Activated CD8-positive, alpha-beta memory T cell treated with anti-CD3 and anti-CD28 coated beads, Interleukin-2, amount 10 ng/mL, durations not matched to agents 7 days and 5 days (primary cell): ENCODE measurements at regions not wholly inside any gene's neighbourhood (a gene's known extent, or its start where the extent isn't known, plus 50 kb on each side); places are given as distances from the start of the nearest gene placed in this dataset.

Source experiments
- ATAC-seq: fragments of 150-1000 bp; cut with Tn5 transposase; one replicate; pipeline ENCODE4 v1.10.0; 2021; ENCODE audit warnings: moderate library complexity
- CTCF ChIA-PET: fragments of 350-600 bp; sonication (Branson Sonifier 250); formaldehyde crosslinking; loops from one replicate; lab custom pipeline; 2021; ENCODE audit warnings: antibody characterized with exemption; lab: Charles Lee
- DNase-seq: peaks from one replicate; pipeline ENCODE4 v3.0.0-alpha.2; 2020
- H3K27ac Mint-ChIP-seq: one replicate; pipeline ENCODE4 v1.8.0; 2021; ENCODE audit warnings: mild to moderate bottlenecking, mixed read lengths
- H3K27me3 Mint-ChIP-seq: one replicate; pipeline ENCODE4 v1.8.0; 2021; ENCODE audit warnings: mixed read lengths
- H3K36me3 Mint-ChIP-seq: one replicate; pipeline ENCODE4 v1.8.0; 2021; ENCODE audit warnings: mild to moderate bottlenecking, mixed read lengths
- H3K4me1 Mint-ChIP-seq: one replicate; pipeline ENCODE4 v1.8.0; 2021; ENCODE audit warnings: mixed read lengths
- H3K4me3 Mint-ChIP-seq: one replicate; pipeline ENCODE4 v1.8.0; 2021; ENCODE audit warnings: mild to moderate bottlenecking, moderate library complexity, mixed read lengths
- H3K9me3 Mint-ChIP-seq: one replicate; pipeline ENCODE4 v1.8.0; 2022; ENCODE audit warnings: low read depth, mixed read lengths

DNA sequence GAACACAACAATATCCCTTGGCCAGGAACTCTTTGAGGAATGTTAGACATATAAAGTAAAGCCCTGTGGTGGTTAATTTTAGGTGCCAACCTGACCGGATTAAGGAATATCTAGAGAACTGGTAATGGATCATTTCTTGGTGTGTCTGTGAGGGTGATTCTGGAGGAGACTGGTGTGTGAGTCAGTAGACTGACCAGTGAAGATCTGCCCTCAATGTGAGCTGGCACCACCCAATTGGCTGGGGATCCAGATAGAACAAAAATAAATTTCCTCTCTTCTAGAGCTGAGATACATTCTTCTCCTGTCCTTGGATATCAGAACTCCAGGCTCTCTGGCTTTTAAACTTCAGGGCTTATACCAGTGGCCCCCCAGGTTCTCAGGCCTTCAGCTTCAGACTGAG is 56.2 kb upstream of the TNPO1 start:
- Mint-ChIP-seq H3K27me3 (peaks cover 24% of the 10 kb centered on the region), H3K9me3 (no peaks in the 10 kb centered on the region), H3K27ac (no peak overlapping the region), H3K4me1 (no peaks in the 10 kb centered on the region), H3K4me3 (no peak overlapping the region), H3K36me3 (no peaks in the 10 kb centered on the region)
- CTCF ChIA-PET, result no interaction called here
- DNase-seq (no peak), ATAC-seq (no peak)

DNA sequence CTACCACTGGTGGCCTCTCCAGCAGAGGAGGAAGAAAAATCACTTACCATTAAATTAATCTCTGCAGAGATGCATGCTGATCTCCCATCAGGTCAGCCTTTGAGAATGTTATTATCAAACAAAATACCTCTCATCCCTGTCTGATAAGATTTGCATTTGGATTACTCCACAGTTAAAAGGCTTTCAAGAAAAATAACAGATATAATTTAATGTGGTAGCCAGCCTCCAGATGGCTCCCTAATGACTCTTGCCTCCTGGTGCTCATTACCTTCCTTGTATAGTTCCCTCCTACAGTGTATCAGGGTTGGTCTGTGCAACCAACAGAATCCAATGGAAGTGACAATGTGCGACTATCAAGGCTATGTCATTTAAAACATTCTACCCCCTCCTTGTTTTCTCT is 63.6 kb upstream of the TNPO1 start:
- Mint-ChIP-seq H3K4me3 (no peak overlapping the region), H3K27me3 (peaks cover 4% of the 10 kb centered on the region), H3K27ac (no peak overlapping the region), H3K9me3 (no peaks in the 10 kb centered on the region), H3K36me3 (no peaks in the 10 kb centered on the region), H3K4me1 (no peaks in the 10 kb centered on the region)
- CTCF ChIA-PET, result no interaction called here
- DNase-seq (no peak), ATAC-seq (no peak)

DNA sequence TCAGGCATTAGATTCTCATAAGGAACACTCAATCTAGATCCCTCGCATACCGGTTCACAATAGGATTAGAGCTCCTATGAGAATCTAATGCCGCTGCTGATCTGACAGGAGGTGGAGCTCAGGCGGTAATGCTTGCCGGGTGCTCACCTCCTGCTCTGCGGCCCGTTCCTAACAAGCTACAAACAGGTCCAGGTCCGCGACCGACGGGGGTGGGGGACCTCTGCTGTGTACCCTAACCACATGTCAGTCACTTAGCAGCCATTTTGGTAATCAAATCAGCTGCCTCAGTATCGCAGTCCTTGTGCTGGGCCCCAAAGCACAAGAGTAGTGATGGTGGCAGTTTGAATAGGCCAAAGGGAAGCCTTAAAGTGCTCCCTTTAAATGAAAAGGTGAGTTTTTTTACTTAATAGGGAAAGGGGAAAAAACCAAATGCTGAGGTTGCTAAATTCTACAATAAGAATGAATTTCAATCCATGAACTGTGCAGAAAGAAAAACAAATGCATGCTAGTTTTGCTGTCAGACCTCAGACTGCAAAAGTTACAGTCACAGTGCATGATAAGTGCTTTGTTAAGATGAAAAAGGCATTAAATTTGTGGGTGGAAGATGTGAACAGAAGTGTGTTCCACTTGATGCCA is 67.0 kb upstream of the TNPO1 start:
- no peak for ATAC-seq
- Mint-ChIP-seq H3K27ac (no peak overlapping the region), H3K4me1 (no peaks in the 10 kb centered on the region), H3K9me3 (no peaks in the 10 kb centered on the region), H3K4me3 (no peak overlapping the region), H3K36me3 (no peaks in the 10 kb centered on the region), H3K27me3 (peaks cover 11% of the 10 kb centered on the region)
- CTCF ChIA-PET, result no interaction called here
- no peak for DNase-seq

DNA sequence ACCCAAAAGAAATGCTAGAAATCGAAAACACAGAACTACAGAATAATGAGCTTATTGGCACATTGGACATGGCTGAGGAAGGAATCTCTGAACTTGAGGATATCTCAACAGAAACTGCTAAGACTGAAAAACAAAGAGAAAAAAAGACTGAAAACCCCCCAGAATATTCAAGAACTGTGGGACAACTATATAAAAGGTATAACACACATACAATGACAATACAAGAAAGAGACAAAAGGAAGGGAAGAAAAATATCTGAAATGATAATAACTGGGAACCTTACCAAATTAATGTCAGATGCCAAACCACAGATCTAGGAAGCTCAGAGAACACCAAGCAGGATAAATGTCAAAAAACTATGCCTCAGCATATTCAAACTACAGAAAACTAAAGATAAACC is 68.6 kb upstream of the TNPO1 start:
- no peak overlapping the region for H3K4me3 Mint-ChIP-seq
- H3K36me3 Mint-ChIP-seq, result no peaks in the 10 kb centered on the region
- H3K9me3 Mint-ChIP-seq, result no peaks in the 10 kb centered on the region
- no peak for DNase-seq
- H3K27ac Mint-ChIP-seq, result no peak overlapping the region
- peaks cover 17% of the 10 kb centered on the region for H3K27me3 Mint-ChIP-seq
- H3K4me1 Mint-ChIP-seq, result no peaks in the 10 kb centered on the region
- no peak for ATAC-seq
- CTCF ChIA-PET, result no interaction called here

DNA sequence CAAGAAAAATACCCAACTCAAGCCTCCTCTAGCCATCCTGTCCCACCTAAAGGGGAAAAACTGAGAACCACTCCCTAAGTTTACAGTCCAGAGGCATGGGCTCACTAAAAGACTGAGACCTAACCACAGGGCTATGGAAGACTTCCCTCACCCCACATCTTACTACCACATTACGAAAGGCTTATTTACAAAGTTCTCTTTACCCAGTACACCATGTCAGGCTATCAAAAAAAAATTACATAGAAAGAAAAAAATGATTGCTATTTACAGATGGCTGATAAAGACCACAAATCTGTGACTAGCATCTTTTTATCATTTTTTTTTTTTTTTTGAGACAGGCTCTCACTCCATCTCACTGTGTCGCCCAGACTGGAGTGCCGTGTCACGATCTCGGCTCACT is 69.7 kb upstream of the TNPO1 start:
- no peak overlapping the region for H3K27ac Mint-ChIP-seq
- peaks cover 17% of the 10 kb centered on the region for H3K27me3 Mint-ChIP-seq
- CTCF ChIA-PET, result no interaction called here
- ATAC-seq (no peak), DNase-seq (no peak)
- no peaks in the 10 kb centered on the region for H3K4me1 Mint-ChIP-seq
- no peaks in the 10 kb centered on the region for H3K9me3 Mint-ChIP-seq
- no peak overlapping the region for H3K4me3 Mint-ChIP-seq
- H3K36me3 Mint-ChIP-seq, result no peaks in the 10 kb centered on the region

DNA sequence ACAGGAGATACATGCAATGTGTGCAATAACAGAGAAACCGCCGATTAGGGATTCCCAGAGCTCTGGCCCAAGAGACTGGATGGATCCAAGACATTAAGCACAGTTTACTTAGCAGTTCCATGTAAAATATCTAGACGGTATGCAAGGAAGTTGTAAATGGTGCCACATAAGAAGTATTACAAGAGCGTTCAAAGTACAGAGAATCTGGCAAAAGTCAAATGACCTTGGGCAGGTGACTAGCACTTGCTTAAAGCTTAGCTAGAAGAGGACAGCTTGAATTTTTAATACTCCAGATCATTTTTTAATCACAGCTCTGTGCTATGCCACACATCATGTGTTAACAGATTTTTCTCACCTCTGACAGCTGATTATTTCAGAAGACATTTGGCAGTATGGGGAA is 72.3 kb upstream of the TNPO1 start:
- DNase-seq (no peak), ATAC-seq (no peak)
- Mint-ChIP-seq H3K4me3 (no peak overlapping the region), H3K36me3 (no peaks in the 10 kb centered on the region), H3K9me3 (no peaks in the 10 kb centered on the region), H3K4me1 (no peaks in the 10 kb centered on the region), H3K27ac (no peak overlapping the region), H3K27me3 (peaks cover 17% of the 10 kb centered on the region)
- CTCF ChIA-PET, result no interaction called here

DNA sequence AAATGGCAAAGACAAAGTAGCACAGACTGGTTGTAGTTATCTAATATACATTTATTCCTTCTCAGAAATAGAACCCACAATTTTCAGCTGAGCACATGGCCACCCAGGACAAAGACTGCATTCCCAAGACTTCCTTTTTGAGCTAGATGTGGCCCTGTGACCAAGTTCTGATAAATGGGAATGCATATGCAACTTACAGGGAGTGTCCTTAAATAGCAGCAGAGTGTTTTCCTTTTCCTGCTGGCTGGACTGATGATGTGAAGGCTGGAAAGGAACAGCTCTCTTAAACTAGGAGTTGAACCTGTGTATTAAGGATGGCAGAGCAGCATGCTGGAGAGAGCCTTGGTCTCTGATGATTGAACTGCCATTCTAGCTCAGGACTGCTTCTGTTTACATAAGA is 74.7 kb upstream of the TNPO1 start:
- Mint-ChIP-seq H3K9me3 (no peaks in the 10 kb centered on the region), H3K36me3 (no peaks in the 10 kb centered on the region), H3K4me1 (no peaks in the 10 kb centered on the region), H3K4me3 (no peak overlapping the region), H3K27ac (no peak overlapping the region), H3K27me3 (peaks cover 25% of the 10 kb centered on the region)
- DNase-seq (no peak), ATAC-seq (no peak)
- CTCF ChIA-PET, result interaction anchor here (0.7 kb wide), 1 partner anchor 35 kb away, joined by 5 read pairs; no protein-coding TSS in a partner anchor

DNA sequence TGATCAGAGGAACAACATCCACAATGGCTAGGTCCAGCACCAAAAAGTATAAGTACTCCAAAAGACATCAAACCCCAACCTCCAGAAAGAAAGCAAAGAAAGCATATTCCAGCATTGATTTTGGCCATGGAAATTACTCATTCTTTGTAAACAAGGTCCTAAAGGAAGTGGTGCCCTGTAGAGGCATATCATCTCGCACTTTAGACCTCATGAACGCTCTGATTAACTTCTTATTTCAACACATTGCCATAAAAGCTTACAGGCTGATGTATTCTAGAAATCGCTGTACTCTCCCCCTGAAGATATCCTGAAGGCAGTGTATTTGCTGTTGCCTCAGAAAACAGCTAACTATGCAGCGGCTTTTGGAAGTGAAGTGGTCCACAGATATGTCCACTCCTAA is 82.7 kb upstream of the TNPO1 start:
- CTCF ChIA-PET, result no interaction called here

DNA sequence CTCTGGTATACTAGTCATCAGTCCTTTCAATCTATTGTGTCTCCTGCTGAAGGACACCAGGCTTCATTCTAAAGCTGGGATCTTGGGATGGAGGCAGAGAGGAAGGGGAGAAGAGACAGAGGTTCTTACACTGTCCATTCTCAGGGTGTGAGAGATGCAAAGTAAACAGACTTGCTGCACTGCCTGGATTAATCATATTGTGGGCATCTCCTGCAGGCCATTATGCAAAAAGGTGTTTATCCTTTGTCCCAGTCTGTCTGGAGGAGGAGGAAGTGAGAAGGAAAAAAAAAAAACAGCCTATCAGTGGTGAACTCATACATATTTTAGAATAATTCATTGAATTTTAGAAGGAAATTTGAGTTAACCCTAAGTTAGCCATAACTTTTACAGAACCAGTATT is 92.9 kb upstream of the TNPO1 start:
- Mint-ChIP-seq H3K27ac (no peak overlapping the region), H3K9me3 (no peaks in the 10 kb centered on the region), H3K4me1 (no peaks in the 10 kb centered on the region), H3K27me3 (peaks cover 6% of the 10 kb centered on the region), H3K36me3 (no peaks in the 10 kb centered on the region), H3K4me3 (no peak overlapping the region)
- ATAC-seq (no peak), DNase-seq (no peak)
- CTCF ChIA-PET, result no interaction called here

More for the DNA sequence above, 82.7 kb upstream of the TNPO1 start:
- Mint-ChIP-seq H3K36me3 (no peaks in the 10 kb centered on the region), H3K4me3 (no peak overlapping the region), H3K4me1 (no peaks in the 10 kb centered on the region), H3K27me3 (peaks cover 19% of the 10 kb centered on the region), H3K9me3 (no peaks in the 10 kb centered on the region), H3K27ac (no peak overlapping the region)
- no peak for DNase-seq
- ATAC-seq, result no peak

DNA sequence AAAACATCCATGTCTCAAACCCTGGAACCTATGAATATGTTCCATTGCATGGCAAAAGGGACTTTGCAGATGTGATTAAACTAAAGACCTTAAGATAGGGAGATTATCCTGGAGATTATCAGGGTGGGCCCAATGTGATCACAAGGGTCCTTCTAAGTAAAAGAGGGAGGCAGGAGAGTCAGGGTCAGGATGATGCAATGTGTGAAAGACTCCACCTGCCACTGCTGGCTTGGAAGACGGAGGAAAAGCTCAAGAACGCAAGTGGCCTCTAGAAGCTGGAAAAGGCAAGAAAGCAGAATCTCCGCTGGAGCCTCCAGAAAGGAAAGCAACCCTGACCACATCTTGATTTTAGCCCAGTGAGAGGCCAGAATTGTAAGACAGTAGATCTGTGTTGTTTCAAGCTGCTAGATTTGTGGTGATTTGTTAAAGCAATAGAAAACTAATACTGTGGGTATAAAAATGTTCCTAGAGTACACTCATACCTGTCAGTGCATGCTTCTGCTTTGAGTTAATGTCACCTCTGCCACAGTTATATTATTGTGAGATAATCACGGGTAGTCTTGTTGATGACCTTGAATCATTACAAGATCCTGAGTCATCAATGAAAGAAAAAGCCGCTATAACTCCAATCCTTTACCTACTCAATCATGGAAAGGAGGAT is 93.5 kb upstream of the TNPO1 start:
- Mint-ChIP-seq H3K27ac (no peak overlapping the region), H3K4me3 (no peak overlapping the region), H3K27me3 (peaks cover 5% of the 10 kb centered on the region), H3K4me1 (no peaks in the 10 kb centered on the region), H3K36me3 (no peaks in the 10 kb centered on the region), H3K9me3 (no peaks in the 10 kb centered on the region)
- DNase-seq (no peak), ATAC-seq (no peak)
- CTCF ChIA-PET, result no interaction called here

DNA sequence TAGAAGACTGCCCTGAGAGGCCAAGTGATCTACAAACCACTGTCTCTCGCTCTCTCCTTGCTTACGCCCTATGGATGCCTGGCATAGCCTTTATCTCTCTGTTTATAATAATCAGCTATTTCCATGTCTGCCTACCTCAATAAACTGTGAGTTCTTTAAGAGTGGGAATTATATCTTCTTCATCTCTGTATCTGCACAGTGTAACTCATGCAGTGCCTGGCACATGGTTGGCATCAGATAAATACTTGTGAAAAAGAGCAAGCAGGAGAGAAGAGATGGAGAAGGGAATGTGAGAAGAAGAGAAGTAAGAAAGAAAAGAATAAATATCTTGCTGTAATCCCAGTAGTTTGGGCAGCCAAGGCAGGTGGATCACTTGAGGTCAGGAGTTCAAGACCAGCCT is 94.6 kb upstream of the TNPO1 start:
- CTCF ChIA-PET, result no interaction called here
- Mint-ChIP-seq H3K27me3 (peaks cover 5% of the 10 kb centered on the region), H3K9me3 (no peaks in the 10 kb centered on the region), H3K4me3 (no peak overlapping the region), H3K36me3 (no peaks in the 10 kb centered on the region), H3K27ac (no peak overlapping the region), H3K4me1 (no peaks in the 10 kb centered on the region)
- DNase-seq (no peak), ATAC-seq (no peak)

DNA sequence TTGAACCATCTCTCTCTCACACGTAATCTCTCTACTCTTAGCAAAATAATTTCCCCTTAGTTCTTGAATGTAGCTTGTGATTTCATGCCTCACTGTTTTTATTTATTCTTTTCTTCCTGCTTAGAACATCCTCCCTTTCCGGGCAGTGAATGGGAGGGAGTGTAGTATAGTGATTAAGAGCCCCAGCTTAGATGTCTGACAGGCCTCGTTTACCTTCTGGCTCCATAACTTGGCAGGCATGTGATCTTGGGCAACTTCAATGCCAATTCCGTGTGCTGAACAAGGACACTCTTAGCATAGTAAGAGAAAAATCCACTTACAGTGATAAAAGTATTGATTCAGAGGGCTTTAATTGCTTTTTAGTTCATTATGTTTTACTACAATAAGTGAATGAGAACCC is 96.3 kb upstream of the TNPO1 start:
- Mint-ChIP-seq H3K9me3 (no peaks in the 10 kb centered on the region), H3K27me3 (peaks cover 5% of the 10 kb centered on the region), H3K4me1 (no peaks in the 10 kb centered on the region), H3K27ac (no peak overlapping the region), H3K4me3 (no peak overlapping the region), H3K36me3 (no peaks in the 10 kb centered on the region)
- CTCF ChIA-PET, result no interaction called here
- no peak for DNase-seq
- no peak for ATAC-seq

DNA sequence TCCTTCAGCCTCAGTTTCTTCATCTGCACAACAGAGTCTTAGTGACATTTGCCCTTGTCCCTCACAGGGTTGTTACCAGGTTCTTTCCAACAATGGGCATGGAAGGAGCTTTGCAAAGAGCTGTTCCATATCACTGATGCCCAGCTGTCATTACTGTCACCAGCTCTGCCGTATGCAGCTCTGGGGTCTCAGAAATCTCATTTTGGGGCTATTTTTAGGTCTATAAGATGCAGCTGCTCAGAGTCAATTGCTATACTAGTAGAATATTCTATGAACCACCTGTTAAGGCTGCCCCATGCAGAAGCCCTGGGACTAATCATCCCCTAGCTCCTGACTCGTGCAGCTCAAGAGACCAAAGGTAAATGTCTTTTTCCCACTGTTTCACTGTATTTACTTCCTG is 105.1 kb upstream of the TNPO1 start:
- Mint-ChIP-seq H3K27me3 (peaks cover 24% of the 10 kb centered on the region), H3K36me3 (no peaks in the 10 kb centered on the region), H3K4me1 (no peaks in the 10 kb centered on the region), H3K27ac (no peak overlapping the region), H3K4me3 (no peak overlapping the region), H3K9me3 (no peaks in the 10 kb centered on the region)
- DNase-seq (no peak), ATAC-seq (no peak)
- CTCF ChIA-PET, result no interaction called here

DNA sequence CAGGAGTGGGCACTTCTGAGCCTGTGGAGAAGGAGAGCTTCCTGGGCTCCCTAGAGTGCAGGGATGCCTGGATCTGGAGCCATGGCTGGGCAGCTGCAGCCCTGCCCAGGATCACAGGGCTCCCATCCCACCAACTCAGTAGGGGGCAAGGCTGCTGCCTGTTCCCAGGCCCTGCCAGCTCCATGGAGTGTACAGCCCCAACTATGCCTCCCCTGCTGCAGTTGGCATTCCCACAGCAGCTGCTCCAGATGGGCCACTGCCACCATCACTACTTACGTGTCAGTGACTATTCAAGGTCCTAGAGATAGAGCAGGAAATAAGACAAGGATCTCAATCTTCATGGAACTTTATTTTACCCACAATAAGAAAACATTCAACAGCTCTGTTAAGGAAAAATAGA is 107.1 kb upstream of the TNPO1 start:
- Mint-ChIP-seq H3K4me3 (no peak overlapping the region), H3K36me3 (no peaks in the 10 kb centered on the region), H3K4me1 (no peaks in the 10 kb centered on the region), H3K27me3 (peaks cover 26% of the 10 kb centered on the region), H3K27ac (no peak overlapping the region), H3K9me3 (no peaks in the 10 kb centered on the region)
- DNase-seq, result no peak
- CTCF ChIA-PET, result no interaction called here
- ATAC-seq, result no peak
